NCI-H460 (cell line): ENCODE measurements at regions not wholly inside any gene's neighbourhood (a gene's known extent, or its start where the extent isn't known, plus 50 kb on each side); places are given as distances from the start of the nearest gene placed in this dataset.

Source experiments
- DNase-seq: peaks from one replicate; pipeline ENCODE4 v3.0.0-alpha.2; 2016; ENCODE audit warnings: low read depth; ENCODE audit errors: extremely low read depth

GRCh38 chr2:100757621-100758394 is 62.1 kb upstream of the NPAS2 start:
- peak; percentile 66 for DNase-seq

GRCh38 chr2:100759901-100760300 is 60.0 kb upstream of the NPAS2 start:
- DNase-seq = no peak

GRCh38 chr2:100761365-100761764 is 58.6 kb upstream of the NPAS2 start:
- no peak for DNase-seq

GRCh38 chr2:100764430-100764829 is 55.5 kb upstream of the NPAS2 start:
- DNase-seq = no peak

GRCh38 chr2:100765481-100765880 is 54.5 kb upstream of the NPAS2 start:
- no peak for DNase-seq

- DNase-seq = no peak
Observed at GRCh38 chr2:100766256-100766655, 53.7 kb upstream of the NPAS2 start.

GRCh38 chr2:100766806-100767205 is 53.1 kb upstream of the NPAS2 start:
- DNase-seq = no peak

GRCh38 chr2:100767224-100767653 is 52.7 kb upstream of the NPAS2 start:
- peak; percentile 42 for DNase-seq

GRCh38 chr2:100767810-100768806 is 51.8 kb upstream of the NPAS2 start:
- peak; percentile 31 for DNase-seq
